ENCODE measurements at regions not wholly inside any gene's neighbourhood (a gene's known extent, or its start where the extent isn't known, plus 50 kb on each side); places are given as distances from the start of the nearest gene placed in this dataset.

DNA sequence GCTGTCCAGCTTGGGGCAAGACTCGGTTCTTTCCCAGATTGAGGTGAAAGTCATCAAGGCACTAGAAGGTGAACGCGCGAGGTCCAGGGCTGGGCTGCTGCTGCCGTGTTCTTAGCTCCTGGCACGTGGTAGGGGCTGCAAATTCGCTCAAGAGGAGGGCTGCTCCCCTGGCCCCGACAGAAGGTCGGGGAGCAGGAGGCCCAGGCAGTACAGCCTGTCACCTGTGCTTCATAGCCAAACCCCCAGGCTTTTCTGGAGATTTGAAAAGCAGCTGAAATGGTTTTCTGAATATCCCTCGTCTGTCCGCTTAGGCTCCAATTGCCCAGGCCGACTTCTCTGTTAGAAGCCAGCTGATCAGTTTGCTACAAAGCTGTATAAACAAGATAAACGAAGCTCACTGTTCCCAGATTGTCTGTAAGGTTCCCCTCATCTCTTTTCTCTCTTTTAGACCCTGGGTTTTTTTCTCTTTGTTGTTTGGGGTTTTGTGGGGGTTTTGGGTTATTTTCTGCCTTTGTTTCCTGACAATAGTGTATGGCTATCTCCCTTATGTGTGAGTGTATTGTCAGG, 60.0 kb upstream of the STX18 start:
- no peak for DNase-seq (ENCODE audit: low read depth in 3 of 3)

DNA sequence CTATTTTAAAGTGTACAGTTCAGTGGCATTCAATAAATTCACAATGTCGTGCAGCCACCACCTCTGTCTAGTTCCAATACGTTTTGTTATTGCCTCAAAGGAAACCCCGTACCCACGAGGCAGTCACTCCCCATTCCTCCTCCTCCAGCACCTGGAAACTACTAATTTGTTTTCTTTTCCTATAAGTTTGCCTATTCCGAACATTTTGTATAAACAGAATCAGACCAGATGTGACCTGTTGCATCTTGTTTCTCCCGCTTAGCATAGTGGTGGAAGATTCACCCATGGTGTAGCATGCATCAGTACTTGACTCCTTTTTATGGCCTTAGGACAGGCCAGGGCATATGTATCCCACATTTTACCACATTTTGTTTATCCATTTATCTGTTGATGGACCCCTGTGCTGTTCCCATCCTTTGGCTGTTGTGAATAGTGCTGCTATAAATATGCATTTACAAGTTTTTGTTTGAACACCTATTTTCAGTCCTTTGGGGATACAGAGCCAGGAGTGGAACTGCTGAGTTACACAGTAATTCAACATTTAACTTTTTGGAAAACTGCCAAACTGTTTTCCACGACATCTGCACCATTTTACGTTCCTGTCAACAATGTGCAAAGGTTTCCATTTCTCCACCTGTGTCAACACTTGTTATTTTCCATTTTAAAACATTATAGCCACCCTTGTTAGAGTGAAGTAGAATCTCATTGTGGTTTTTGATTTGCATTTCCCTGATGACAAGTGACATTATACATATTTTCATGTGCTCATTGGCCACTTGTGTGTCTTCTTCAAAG, 57.8 kb upstream of the STX18 start:
- no peak for DNase-seq (ENCODE audit: low read depth in 3 of 3)

DNA sequence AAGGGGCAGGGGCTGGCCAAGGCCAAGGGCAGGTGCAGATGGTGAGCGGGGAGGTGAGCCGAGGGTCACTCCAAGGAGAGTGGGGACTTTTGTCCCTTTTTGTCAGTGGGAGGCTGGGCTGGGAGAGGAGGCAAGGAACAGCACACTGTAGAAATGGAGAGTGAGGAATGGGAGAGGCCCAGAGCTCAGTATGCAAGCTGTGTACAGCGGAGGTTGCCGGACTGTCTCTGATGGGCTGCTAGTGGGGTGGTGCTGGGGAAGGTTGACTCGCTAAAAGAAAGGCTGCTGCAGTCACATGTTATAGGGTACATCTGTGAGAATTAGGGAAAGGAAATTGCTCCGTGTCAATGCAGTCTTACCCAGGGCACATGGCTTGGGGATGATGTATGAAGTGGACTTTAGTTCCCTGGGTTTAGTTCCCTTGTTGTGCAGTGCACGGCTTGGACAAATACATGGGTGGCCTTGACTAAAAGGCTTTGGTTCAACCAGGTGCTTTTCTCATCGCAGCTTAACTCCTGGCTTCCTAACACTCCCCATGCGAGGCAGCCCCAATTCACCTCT, 57.1 kb upstream of the STX18 start:
- no peak for DNase-seq (ENCODE audit: low read depth in 3 of 3)

DNA sequence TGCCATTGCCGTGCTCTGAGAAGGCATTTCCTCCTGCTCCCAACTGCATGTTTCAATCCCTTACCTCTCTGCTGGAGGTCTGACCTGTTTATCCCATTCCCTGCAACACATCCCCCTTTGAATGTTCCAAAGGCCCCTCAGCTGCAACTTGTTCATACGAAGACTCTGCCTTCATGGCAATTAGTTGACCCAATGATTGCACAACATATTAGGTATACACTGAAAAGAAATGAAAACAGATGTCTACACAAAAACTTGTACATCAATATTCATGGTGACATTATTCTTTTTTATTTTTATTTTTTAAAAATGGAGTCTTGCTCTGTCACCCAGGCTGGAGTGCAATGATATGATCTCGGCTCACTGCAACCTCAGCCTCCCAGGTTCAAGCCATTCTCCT, 54.9 kb upstream of the STX18 start:
- no peak for DNase-seq (ENCODE audit: low read depth in 3 of 3)

DNA sequence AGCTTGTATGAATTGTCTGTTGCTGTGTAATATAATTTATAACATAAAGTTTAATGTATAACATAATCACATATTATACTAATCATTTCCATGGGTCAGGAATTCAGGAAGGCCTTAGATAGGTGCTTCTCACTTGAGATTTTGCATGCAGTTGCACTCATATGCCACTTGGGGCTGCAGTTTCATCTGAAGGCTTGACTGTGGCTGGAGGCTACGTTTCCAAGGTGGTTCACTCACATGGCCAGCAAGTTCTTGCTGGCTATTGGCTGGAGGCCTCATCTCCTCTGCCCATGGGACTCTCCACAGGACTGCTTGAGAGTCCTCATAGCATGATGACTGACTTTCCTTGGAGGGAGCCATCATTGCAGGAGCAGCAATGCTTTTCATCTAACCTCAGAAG, 53.4 kb upstream of the STX18 start:
- no peak for DNase-seq (ENCODE audit: low read depth in 3 of 3)

DNA sequence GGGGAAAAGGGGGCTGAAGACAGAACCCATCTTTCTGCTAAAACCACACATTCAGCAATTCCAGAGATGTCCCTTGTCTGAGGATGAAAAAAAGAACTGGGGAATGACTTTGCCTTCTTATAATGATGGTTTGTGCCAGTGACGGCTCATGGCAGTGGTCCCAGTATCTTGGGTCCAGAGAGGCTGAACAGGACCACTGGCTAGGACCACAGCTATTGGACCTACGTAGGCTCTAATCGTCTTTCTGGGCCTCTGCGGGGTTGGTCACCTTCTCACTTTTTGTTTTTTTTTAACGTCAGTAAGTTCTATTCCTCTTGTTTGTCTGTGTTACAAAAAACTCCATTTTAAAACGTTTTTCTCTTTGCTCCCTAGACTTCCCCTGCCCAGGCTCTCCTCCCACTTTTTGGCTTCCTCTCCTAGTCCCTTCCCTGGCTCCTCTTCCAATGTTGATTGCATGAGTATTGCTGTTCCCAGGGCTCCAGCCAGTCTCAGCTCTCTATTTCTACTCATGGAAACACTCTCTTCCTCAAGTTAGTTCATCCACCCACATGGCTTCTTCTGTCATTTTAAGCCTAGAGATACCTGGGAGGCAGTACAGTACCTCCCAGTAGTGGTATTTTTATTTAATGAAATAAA, 52.6 kb upstream of the STX18 start:
- DNase-seq (ENCODE audit: low read depth in 3 of 3) = no peak

DNA sequence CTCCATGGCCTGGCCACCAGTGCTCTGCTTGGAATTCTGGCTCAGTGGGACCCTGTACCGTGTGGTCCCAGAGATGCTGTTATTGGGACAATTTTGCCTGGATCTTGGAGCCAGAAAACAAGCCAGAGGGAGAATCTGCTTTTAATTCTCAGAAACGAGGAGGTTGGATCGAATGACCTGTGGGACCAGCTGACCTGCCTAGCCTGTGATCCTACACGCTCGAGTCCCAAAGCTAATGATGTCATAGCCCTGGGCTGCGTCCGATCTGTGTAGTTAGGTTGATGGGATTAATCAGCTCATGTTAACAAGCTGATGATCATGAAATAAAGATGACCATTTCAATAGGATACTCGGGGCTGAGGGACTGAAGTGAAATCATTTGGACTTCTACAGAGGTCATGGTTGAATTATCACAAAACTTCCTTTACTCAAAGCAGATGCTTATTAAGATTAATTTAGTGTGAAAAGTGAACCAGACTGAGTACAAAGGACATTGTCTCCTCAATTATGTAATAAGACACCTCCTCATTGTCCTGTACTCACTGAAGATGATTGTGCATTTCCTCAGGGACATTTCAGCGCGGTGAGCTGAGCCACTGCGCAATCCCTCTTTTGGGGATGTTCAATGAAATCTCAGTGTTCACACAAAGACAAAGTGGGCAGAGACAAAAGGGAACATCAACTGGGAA, 51.9 kb upstream of the STX18 start:
- DNase-seq (ENCODE audit: low read depth in 3 of 3) = no peak

DNA sequence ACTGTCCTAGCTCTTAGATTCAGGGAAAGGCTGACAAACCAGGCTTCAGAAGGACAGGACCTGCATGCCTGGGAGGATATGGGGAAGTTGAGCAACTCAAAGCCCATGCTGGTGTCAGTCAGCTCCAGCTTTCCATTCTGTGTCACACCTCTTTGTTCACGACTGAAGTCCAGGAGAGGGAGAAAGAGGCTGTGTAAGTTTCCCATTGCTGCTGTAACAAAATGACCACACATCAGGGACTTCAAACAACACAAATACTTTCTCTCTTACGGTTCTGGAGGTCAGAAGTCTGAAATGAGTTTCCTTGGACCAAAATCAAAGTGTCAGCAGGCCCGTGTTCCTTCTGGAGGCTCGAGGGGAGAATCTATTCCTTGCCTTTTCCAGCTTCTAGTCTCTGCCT, 50.6 kb upstream of the STX18 start:
- no peak for DNase-seq (ENCODE audit: low read depth in 3 of 3)
